ENCODE measurements at regions not wholly inside any gene's neighbourhood (a gene's known extent, or its start where the extent isn't known, plus 50 kb on each side); places are given as distances from the start of the nearest gene placed in this dataset.

DNA sequence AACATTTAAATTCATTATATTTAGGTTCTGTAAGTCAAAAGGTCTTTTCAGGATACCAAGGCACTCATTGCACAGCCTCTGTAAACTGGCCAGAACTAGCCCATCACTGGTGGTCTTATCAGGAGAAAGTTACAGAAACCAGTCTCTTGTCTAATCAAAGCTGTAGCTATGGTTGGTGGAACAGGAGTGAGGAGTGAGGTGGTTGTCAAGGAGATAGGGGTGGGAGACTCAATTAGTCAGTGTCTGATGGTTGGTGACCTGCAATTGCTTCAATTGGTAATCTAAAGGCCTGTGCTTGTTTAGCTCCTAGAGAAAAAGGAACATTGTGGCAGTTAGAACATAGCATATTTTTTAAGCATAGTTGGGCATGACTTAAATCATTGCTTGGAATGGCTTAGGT is 458.6 kb upstream of the CDH2 start:
- no peak for TF ChIP-seq POLR2A (IDR thresholded peaks at IDR 0.05)
- TF ChIP-seq, protein P1, sequence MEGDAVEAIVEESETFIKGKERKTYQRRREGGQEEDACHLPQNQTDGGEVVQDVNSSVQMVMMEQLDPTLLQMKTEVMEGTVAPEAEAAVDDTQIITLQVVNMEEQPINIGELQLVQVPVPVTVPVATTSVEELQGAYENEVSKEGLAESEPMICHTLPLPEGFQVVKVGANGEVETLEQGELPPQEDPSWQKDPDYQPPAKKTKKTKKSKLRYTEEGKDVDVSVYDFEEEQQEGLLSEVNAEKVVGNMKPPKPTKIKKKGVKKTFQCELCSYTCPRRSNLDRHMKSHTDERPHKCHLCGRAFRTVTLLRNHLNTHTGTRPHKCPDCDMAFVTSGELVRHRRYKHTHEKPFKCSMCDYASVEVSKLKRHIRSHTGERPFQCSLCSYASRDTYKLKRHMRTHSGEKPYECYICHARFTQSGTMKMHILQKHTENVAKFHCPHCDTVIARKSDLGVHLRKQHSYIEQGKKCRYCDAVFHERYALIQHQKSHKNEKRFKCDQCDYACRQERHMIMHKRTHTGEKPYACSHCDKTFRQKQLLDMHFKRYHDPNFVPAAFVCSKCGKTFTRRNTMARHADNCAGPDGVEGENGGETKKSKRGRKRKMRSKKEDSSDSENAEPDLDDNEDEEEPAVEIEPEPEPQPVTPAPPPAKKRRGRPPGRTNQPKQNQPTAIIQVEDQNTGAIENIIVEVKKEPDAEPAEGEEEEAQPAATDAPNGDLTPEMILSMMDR (IDR thresholded peaks at IDR 0.05): no peak

All from lower leg skin (tissue), 3 donors.